Activated CD4-positive, alpha-beta T cell treated with anti-CD3 and anti-CD28 coated beads, Interleukin-2, amount 10 ng/mL, durations not matched to agents 7 days and 5 days (primary cell): ENCODE measurements at regions not wholly inside any gene's neighbourhood (a gene's known extent, or its start where the extent isn't known, plus 50 kb on each side); places are given as distances from the start of the nearest gene placed in this dataset.
"Not testable (repeated sequence)": the region's sequence is repeated elsewhere in the genome, so short reads cannot be mapped to it uniquely, and the experiment has no call there.

Experiments used
- CTCF ChIA-PET: fragments of 350-600 bp; sonication (Branson Sonifier 250); formaldehyde crosslinking; loops from one replicate; lab custom pipeline; 2021; ENCODE audit warnings: antibody characterized with exemption; lab: Charles Lee
- POLR2A ChIA-PET: fragments of 350-600 bp; sonication (Branson Sonifier 250); formaldehyde crosslinking; loops from one replicate; lab custom pipeline; 2021; ENCODE audit warnings: antibody characterized with exemption; lab: Charles Lee
- DNase-seq: peaks from one replicate; pipeline ENCODE4 v3.0.0-alpha.2; 2020
- H3K27ac Mint-ChIP-seq: one replicate; pipeline ENCODE4 v1.8.0; 2021; ENCODE audit warnings: mild to moderate bottlenecking, moderate library complexity, mixed read lengths
- H3K27me3 Mint-ChIP-seq: one replicate; pipeline ENCODE4 v1.8.0; 2021; ENCODE audit warnings: mixed read lengths
- H3K36me3 Mint-ChIP-seq: one replicate; pipeline ENCODE4 v1.8.0; 2021; ENCODE audit warnings: low read depth, mixed read lengths
- H3K4me1 Mint-ChIP-seq: one replicate; pipeline ENCODE4 v1.8.0; 2021; ENCODE audit warnings: mixed read lengths
- H3K4me3 Mint-ChIP-seq: one replicate; pipeline ENCODE4 v1.8.0; 2021; ENCODE audit warnings: mild to moderate bottlenecking, moderate library complexity, mixed read lengths
- H3K9me3 Mint-ChIP-seq: one replicate; pipeline ENCODE4 v1.8.0; 2021; ENCODE audit warnings: mixed read lengths

- Mint-ChIP-seq H3K4me3 (no peak overlapping the region), H3K4me1 (no peaks in the 10 kb centered on the region), H3K36me3 (no peaks in the 10 kb centered on the region), H3K27me3 (no peaks in the 10 kb centered on the region), H3K9me3 (no peaks in the 10 kb centered on the region), H3K27ac (no peak overlapping the region)
- CTCF ChIA-PET: no interaction called here
- POLR2A ChIA-PET: no interaction called here
- no peak for DNase-seq
Observed at GRCh38 chr13:76297331-76297730, 588.9 kb downstream of the KCTD12 start.

GRCh38 chr13:76296751-76297150, 589.5 kb downstream of the KCTD12 start:
- H3K9me3 Mint-ChIP-seq: no peaks in the 10 kb centered on the region
- no peak overlapping the region for H3K27ac Mint-ChIP-seq
- H3K36me3 Mint-ChIP-seq: no peaks in the 10 kb centered on the region
- POLR2A ChIA-PET: no interaction called here
- CTCF ChIA-PET: no interaction called here
- H3K4me3 Mint-ChIP-seq: no peak overlapping the region
- no peaks in the 10 kb centered on the region for H3K4me1 Mint-ChIP-seq
- no peaks in the 10 kb centered on the region for H3K27me3 Mint-ChIP-seq
- DNase-seq: no peak

- H3K9me3 Mint-ChIP-seq, POLR2A ChIA-PET, DNase-seq, H3K27me3 Mint-ChIP-seq, H3K27ac Mint-ChIP-seq, H3K4me3 Mint-ChIP-seq, H3K36me3 Mint-ChIP-seq, CTCF ChIA-PET, H3K4me1 Mint-ChIP-seq: not testable (repeated sequence)
Observed at GRCh38 chr13:76295020-76295419, 591.2 kb downstream of the KCTD12 start.

GRCh38 chr13:76293751-76294150, 592.5 kb downstream of the KCTD12 start:
- ChIA-PET CTCF (no interaction called here), POLR2A (no interaction called here)
- no peaks in the 10 kb centered on the region for H3K27me3 Mint-ChIP-seq
- H3K27ac Mint-ChIP-seq: no peak overlapping the region
- no peaks in the 10 kb centered on the region for H3K4me1 Mint-ChIP-seq
- no peaks in the 10 kb centered on the region for H3K9me3 Mint-ChIP-seq
- no peak overlapping the region for H3K4me3 Mint-ChIP-seq
- H3K36me3 Mint-ChIP-seq: no peaks in the 10 kb centered on the region
- DNase-seq: no peak

- H3K27me3 Mint-ChIP-seq: no peaks in the 10 kb centered on the region
- H3K9me3 Mint-ChIP-seq: no peaks in the 10 kb centered on the region
- no peaks in the 10 kb centered on the region for H3K4me1 Mint-ChIP-seq
- ChIA-PET POLR2A (no interaction called here), CTCF (no interaction called here)
- H3K27ac Mint-ChIP-seq: no peak overlapping the region
- no peaks in the 10 kb centered on the region for H3K36me3 Mint-ChIP-seq
- DNase-seq: no peak
- no peak overlapping the region for H3K4me3 Mint-ChIP-seq
Observed at GRCh38 chr13:76293346-76293745, 592.9 kb downstream of the KCTD12 start.

- no peak for DNase-seq
- H3K27ac Mint-ChIP-seq: no peak overlapping the region
- no peaks in the 10 kb centered on the region for H3K9me3 Mint-ChIP-seq
- H3K27me3 Mint-ChIP-seq: no peaks in the 10 kb centered on the region
- no peaks in the 10 kb centered on the region for H3K4me1 Mint-ChIP-seq
- CTCF ChIA-PET: no interaction called here
- H3K4me3 Mint-ChIP-seq: no peak overlapping the region
- no peaks in the 10 kb centered on the region for H3K36me3 Mint-ChIP-seq
- POLR2A ChIA-PET: no interaction called here
Observed at GRCh38 chr13:76292726-76293125, 593.5 kb downstream of the KCTD12 start.

- no peaks in the 10 kb centered on the region for H3K4me1 Mint-ChIP-seq
- no peaks in the 10 kb centered on the region for H3K36me3 Mint-ChIP-seq
- no peaks in the 10 kb centered on the region for H3K9me3 Mint-ChIP-seq
- H3K27me3 Mint-ChIP-seq: no peaks in the 10 kb centered on the region
- H3K4me3 Mint-ChIP-seq: no peak overlapping the region
- H3K27ac Mint-ChIP-seq: no peak overlapping the region
- ChIA-PET POLR2A (no interaction called here), CTCF (no interaction called here)
- no peak for DNase-seq
Observed at GRCh38 chr13:76292031-76292430, 594.2 kb downstream of the KCTD12 start.

- ChIA-PET POLR2A (no interaction called here), CTCF (interaction anchor here (0.6 kb wide), 1 partner anchor 199 kb away, joined by 4 read pairs; no protein-coding TSS in a partner anchor)
- no peak for DNase-seq
- Mint-ChIP-seq H3K27me3 (no peaks in the 10 kb centered on the region), H3K9me3 (no peaks in the 10 kb centered on the region), H3K4me1 (no peaks in the 10 kb centered on the region), H3K27ac (no peak overlapping the region), H3K4me3 (no peak overlapping the region), H3K36me3 (no peaks in the 10 kb centered on the region)
Observed at GRCh38 chr13:76289558-76289957, 596.6 kb downstream of the KCTD12 start.

GRCh38 chr13:76286178-76286577, 600.0 kb downstream of the KCTD12 start:
- ChIA-PET POLR2A (no interaction called here), CTCF (no interaction called here)
- DNase-seq: no peak
- H3K36me3 Mint-ChIP-seq: no peaks in the 10 kb centered on the region
- no peak overlapping the region for H3K4me3 Mint-ChIP-seq
- H3K27ac Mint-ChIP-seq: no peak overlapping the region
- no peaks in the 10 kb centered on the region for H3K27me3 Mint-ChIP-seq
- H3K4me1 Mint-ChIP-seq: no peaks in the 10 kb centered on the region
- H3K9me3 Mint-ChIP-seq: no peaks in the 10 kb centered on the region

- Mint-ChIP-seq H3K27me3 (no peaks in the 10 kb centered on the region), H3K36me3 (no peaks in the 10 kb centered on the region), H3K4me1 (no peaks in the 10 kb centered on the region), H3K9me3 (no peaks in the 10 kb centered on the region), H3K4me3 (no peak overlapping the region), H3K27ac (no peak overlapping the region)
- ChIA-PET POLR2A (no interaction called here), CTCF (no interaction called here)
- DNase-seq: no peak
Observed at GRCh38 chr13:76285463-76285862, 600.7 kb downstream of the KCTD12 start.

- CTCF ChIA-PET, H3K4me1 Mint-ChIP-seq, H3K4me3 Mint-ChIP-seq, H3K9me3 Mint-ChIP-seq, H3K27ac Mint-ChIP-seq, H3K36me3 Mint-ChIP-seq, DNase-seq, POLR2A ChIA-PET, H3K27me3 Mint-ChIP-seq: not testable (repeated sequence)
Observed at GRCh38 chr13:76279766-76280165, 606.4 kb downstream of the KCTD12 start.

- no peaks in the 10 kb centered on the region for H3K36me3 Mint-ChIP-seq
- no peak overlapping the region for H3K27ac Mint-ChIP-seq
- no peak overlapping the region for H3K4me3 Mint-ChIP-seq
- H3K4me1 Mint-ChIP-seq: no peaks in the 10 kb centered on the region
- no peaks in the 10 kb centered on the region for H3K27me3 Mint-ChIP-seq
- peaks cover 7% of the 10 kb centered on the region for H3K9me3 Mint-ChIP-seq
- no peak for DNase-seq
- CTCF ChIA-PET: no interaction called here
- POLR2A ChIA-PET: no interaction called here
Observed at GRCh38 chr13:76271728-76272232, 614.4 kb downstream of the KCTD12 start.

- H3K4me1 Mint-ChIP-seq, CTCF ChIA-PET, H3K9me3 Mint-ChIP-seq, H3K27me3 Mint-ChIP-seq, DNase-seq, H3K27ac Mint-ChIP-seq, H3K4me3 Mint-ChIP-seq, POLR2A ChIA-PET, H3K36me3 Mint-ChIP-seq: not testable (repeated sequence)
Observed at GRCh38 chr13:76268307-76268706, 617.9 kb downstream of the KCTD12 start.

- no peak for DNase-seq
- H3K4me1 Mint-ChIP-seq: no peaks in the 10 kb centered on the region
- H3K4me3 Mint-ChIP-seq: no peak overlapping the region
- POLR2A ChIA-PET: no interaction called here
- CTCF ChIA-PET: no interaction called here
- no peaks in the 10 kb centered on the region for H3K36me3 Mint-ChIP-seq
- H3K9me3 Mint-ChIP-seq: peaks cover 7% of the 10 kb centered on the region
- no peaks in the 10 kb centered on the region for H3K27me3 Mint-ChIP-seq
- no peak overlapping the region for H3K27ac Mint-ChIP-seq
Observed at GRCh38 chr13:76267216-76267615, 619.0 kb downstream of the KCTD12 start.
